Prostate gland (tissue), 2 donors: ENCODE measurements at regions not wholly inside any gene's neighbourhood (a gene's known extent, or its start where the extent isn't known, plus 50 kb on each side); places are given as distances from the start of the nearest gene placed in this dataset.

Source experiments
- DNase-seq: peaks from one replicate; pipeline ENCODE4 v3.0.0-alpha.2; 2019; ENCODE audit warnings: low spot score
- H3K27ac ChIP-seq, 2 donors: fragments of 200-600 bp; sonication (generic); 2 replicates each; pipeline ENCODE4 v1.5.1; 2017 to 2019
- H3K27me3 ChIP-seq: fragments of 200-600 bp; sonication (generic); replicated peaks from 2 replicates; pipeline ENCODE4 v1.5.1; 2019; ENCODE audit not compliant: insufficient read depth
- H3K36me3 ChIP-seq, 2 donors: fragments of 200-600 bp; sonication (generic); 1 replicate in 1 of 2; 2 replicates in 1 of 2; pipeline versions ENCODE4 v1.5.1 to v1.8.1; 2017 to 2019
- H3K4me1 ChIP-seq: fragments of 200-600 bp; sonication (generic); replicated peaks from 2 replicates; pipeline ENCODE4 v1.5.1; 2019
- H3K4me3 ChIP-seq, 2 donors: fragments of 200-600 bp; sonication (generic); 2 replicates each; pipeline ENCODE4 v1.5.1; 2017 to 2019
- H3K9me3 ChIP-seq: fragments of 200-600 bp; sonication (generic); 2 replicates; pipeline ENCODE4 v1.5.1; 2017
- POLR2A ChIP-seq: fragments of 450-650 bp; IDR thresholded peaks from one replicate; pipeline ENCODE4 v1.6.1; 2016; ENCODE audit warnings: antibody characterized with exemption, mild to moderate bottlenecking
- POLR2AphosphoS5 ChIP-seq: sonication (generic); formaldehyde crosslinking; IDR thresholded peaks from one replicate; pipeline ENCODE4 v1.6.1; 2017; ENCODE audit warnings: antibody characterized with exemption
- WGBS: methylation state at CpG from one replicate; pipeline ENCODE4 v1.1.5; 2018; 5-methylcytosine and 5-hydroxymethylcytosine counted together
- intact Hi-C: fragments of 100-400 bp; cut with DNase I; formaldehyde crosslinking; loops from one replicate; pipeline ENCODE4 v1.14.2; 2022
- TF ChIP-seq, protein P1 (sequence below), 4 experiments: fragments of 200-600 bp in 2 of 4; fragments of 450-650 bp in 2 of 4; sonication (generic) in 2 of 4; IDR thresholded peaks; 1 replicate in 3 of 4; 2 replicates in 1 of 4; pipeline ENCODE4 v1.5.1; 2016 to 2019; ENCODE audit warnings: antibody characterized with exemption in 4 of 4, mild to moderate bottlenecking in 2 of 4, moderate library complexity in 2 of 4

DNA sequence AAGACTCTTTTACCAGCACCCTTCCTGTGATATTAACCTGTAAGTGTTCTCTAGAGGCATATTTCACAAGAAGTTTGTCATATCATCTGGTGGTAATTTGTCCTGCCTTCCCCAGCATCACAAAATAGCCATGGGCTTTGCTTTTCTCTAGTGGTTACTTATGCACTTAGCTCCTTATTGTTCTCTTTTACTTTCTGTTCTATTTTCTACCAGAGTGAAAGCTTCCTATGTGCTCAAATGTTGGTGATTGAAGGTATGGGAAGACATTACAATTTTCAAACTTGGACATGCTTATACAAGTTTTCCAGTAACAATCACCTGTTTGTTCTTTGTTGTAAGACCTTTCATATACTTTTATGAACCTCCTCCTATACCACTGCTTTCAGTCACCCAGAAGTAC, 87.0 kb upstream of the KCNH7 start:
- H3K27ac ChIP-seq = no peak overlapping the region
- no peaks in the 10 kb centered on the region for H3K36me3 ChIP-seq
- no peaks in the 10 kb centered on the region for H3K4me1 ChIP-seq
- intact Hi-C loops = no loop called here
- DNase-seq = no peak
- H3K9me3 ChIP-seq = no peaks in the 10 kb centered on the region
- H3K27me3 ChIP-seq = no peaks in the 10 kb centered on the region
- TF ChIP-seq, protein P1, sequence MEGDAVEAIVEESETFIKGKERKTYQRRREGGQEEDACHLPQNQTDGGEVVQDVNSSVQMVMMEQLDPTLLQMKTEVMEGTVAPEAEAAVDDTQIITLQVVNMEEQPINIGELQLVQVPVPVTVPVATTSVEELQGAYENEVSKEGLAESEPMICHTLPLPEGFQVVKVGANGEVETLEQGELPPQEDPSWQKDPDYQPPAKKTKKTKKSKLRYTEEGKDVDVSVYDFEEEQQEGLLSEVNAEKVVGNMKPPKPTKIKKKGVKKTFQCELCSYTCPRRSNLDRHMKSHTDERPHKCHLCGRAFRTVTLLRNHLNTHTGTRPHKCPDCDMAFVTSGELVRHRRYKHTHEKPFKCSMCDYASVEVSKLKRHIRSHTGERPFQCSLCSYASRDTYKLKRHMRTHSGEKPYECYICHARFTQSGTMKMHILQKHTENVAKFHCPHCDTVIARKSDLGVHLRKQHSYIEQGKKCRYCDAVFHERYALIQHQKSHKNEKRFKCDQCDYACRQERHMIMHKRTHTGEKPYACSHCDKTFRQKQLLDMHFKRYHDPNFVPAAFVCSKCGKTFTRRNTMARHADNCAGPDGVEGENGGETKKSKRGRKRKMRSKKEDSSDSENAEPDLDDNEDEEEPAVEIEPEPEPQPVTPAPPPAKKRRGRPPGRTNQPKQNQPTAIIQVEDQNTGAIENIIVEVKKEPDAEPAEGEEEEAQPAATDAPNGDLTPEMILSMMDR (IDR thresholded peaks at IDR 0.05) = no peak
- TF ChIP-seq POLR2A (no peak), POLR2AphosphoS5 (no peak)
- no peak overlapping the region for H3K4me3 ChIP-seq

DNA sequence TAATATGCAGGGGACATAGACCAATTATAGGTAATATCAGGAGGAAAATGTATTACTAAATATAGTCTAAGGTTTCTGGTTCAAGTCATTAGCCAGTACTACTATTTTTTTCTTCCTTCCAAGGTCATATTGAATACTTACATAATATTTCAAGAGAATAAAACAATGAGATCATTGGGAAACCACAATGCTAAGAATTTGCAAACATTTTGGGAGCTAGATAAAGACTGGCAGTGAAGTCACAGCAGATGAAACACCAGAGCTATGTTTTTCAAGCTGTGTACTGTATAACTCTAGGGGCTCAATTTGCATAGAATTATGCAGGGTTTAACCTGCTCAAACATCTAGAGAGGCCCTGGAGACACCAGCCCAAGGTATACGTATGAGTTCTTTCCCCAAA, 80.5 kb upstream of the KCNH7 start:
- no peak for DNase-seq
- no peaks in the 10 kb centered on the region for H3K9me3 ChIP-seq
- 68% methylated on average over 1 of the region's 1 CpG for WGBS
- no peak overlapping the region for H3K4me3 ChIP-seq
- H3K27ac ChIP-seq = no peak overlapping the region
- no peaks in the 10 kb centered on the region for H3K4me1 ChIP-seq
- no peaks in the 10 kb centered on the region for H3K27me3 ChIP-seq
- intact Hi-C loops = no loop called here
- no peaks in the 10 kb centered on the region for H3K36me3 ChIP-seq
- TF ChIP-seq, protein P1 (IDR thresholded peaks at IDR 0.05) = no peak
- no peak for TF ChIP-seq POLR2AphosphoS5
- TF ChIP-seq POLR2A = no peak

DNA sequence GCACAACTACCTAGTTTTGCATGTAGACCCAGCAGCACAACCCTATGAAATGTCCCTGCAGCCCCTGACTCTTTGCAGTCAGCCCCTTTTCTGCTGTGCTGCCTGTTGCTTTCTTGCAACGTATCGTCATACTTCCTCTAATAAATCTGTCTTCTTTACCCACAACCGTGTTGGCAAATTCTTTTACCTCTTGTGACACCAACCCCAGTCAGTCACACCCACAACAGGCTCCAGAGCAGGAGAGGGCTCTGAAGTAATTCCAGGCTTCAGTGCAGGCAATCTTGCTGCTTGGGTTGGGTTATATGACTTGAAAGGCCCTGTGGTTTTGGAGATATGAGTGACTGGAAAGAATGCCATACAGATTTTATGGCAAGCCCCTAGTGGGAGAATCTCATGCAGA, 79.1 kb upstream of the KCNH7 start:
- H3K9me3 ChIP-seq = no peaks in the 10 kb centered on the region
- intact Hi-C loops = no loop called here
- H3K27ac ChIP-seq = no peak overlapping the region
- 43% methylated on average over 3 of the region's 3 CpGs for WGBS
- H3K4me3 ChIP-seq = no peak overlapping the region
- TF ChIP-seq, protein P1 (IDR thresholded peaks at IDR 0.05) = no peak
- no peak for TF ChIP-seq POLR2AphosphoS5
- TF ChIP-seq POLR2A = no peak
- H3K27me3 ChIP-seq = no peaks in the 10 kb centered on the region
- no peaks in the 10 kb centered on the region for H3K36me3 ChIP-seq
- no peaks in the 10 kb centered on the region for H3K4me1 ChIP-seq
- no peak for DNase-seq

GRCh38 chr2:162916286-162916801, 77.8 kb upstream of the KCNH7 start:
- TF ChIP-seq, protein P1 (IDR thresholded peaks at IDR 0.05) = no peak
- no peak for TF ChIP-seq POLR2AphosphoS5
- no peak for TF ChIP-seq POLR2A
- 96% methylated on average over 17 of the region's 17 CpGs for WGBS
- DNase-seq = no peak

DNA sequence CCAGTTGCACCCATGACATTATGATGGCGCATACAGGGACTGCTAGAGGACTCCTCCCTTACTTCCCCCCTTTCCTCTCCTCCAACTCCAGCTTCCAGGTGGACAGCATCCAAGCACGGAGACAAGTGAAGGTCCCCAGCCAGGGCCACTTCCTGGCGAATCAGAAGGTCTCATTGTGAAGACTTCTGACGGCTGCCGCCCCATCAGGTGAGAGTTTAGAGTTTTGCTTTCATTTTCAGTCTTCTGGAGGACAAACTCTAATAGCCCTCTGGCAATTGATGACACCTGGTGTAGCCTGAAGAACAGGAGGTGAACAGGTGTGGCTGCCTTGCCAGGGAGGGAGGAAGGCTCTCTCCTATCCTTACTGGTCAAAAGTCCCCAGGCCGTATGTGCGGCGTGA, 77.3 kb upstream of the KCNH7 start:
- DNase-seq = no peak
- Histone ChIP-seq H3K9me3 (no peaks in the 10 kb centered on the region), H3K4me3 (no peak overlapping the region), H3K36me3 (no peaks in the 10 kb centered on the region), H3K27ac (no peak overlapping the region), H3K27me3 (no peaks in the 10 kb centered on the region), H3K4me1 (no peaks in the 10 kb centered on the region)
- 92% methylated on average over 8 of the region's 8 CpGs for WGBS
- intact Hi-C loops = no loop called here
- TF ChIP-seq POLR2A = no peak
- TF ChIP-seq, protein P1 (IDR thresholded peaks at IDR 0.05) = no peak
- TF ChIP-seq POLR2AphosphoS5 = no peak

More at GRCh38 chr2:162916286-162916801, 77.8 kb upstream of the KCNH7 start:
- intact Hi-C loops = no loop called here
- no peak overlapping the region for H3K27ac ChIP-seq
- no peaks in the 10 kb centered on the region for H3K9me3 ChIP-seq
- no peaks in the 10 kb centered on the region for H3K36me3 ChIP-seq
- H3K27me3 ChIP-seq = no peaks in the 10 kb centered on the region
- no peaks in the 10 kb centered on the region for H3K4me1 ChIP-seq
- H3K4me3 ChIP-seq = no peak overlapping the region
